Activated CD4-positive, alpha-beta T cell treated with anti-CD3 and anti-CD28 coated beads, Interleukin-2, amount 10 ng/mL, durations not matched to agents 7 days and 5 days (primary cell): ENCODE measurements at regions not wholly inside any gene's neighbourhood (a gene's known extent, or its start where the extent isn't known, plus 50 kb on each side); places are given as distances from the start of the nearest gene placed in this dataset.

ENCODE experiments used
- CTCF ChIA-PET: fragments of 350-600 bp; sonication (Branson Sonifier 250); formaldehyde crosslinking; loops from one replicate; lab custom pipeline; 2021; ENCODE audit warnings: antibody characterized with exemption; lab: Charles Lee
- POLR2A ChIA-PET: fragments of 350-600 bp; sonication (Branson Sonifier 250); formaldehyde crosslinking; loops from one replicate; lab custom pipeline; 2021; ENCODE audit warnings: antibody characterized with exemption; lab: Charles Lee
- DNase-seq: peaks from one replicate; pipeline ENCODE4 v3.0.0-alpha.2; 2020
- H3K27ac Mint-ChIP-seq: one replicate; pipeline ENCODE4 v1.8.0; 2021; ENCODE audit warnings: mild to moderate bottlenecking, moderate library complexity, mixed read lengths
- H3K27me3 Mint-ChIP-seq: one replicate; pipeline ENCODE4 v1.8.0; 2021; ENCODE audit warnings: mixed read lengths
- H3K36me3 Mint-ChIP-seq: one replicate; pipeline ENCODE4 v1.8.0; 2021; ENCODE audit warnings: low read depth, mixed read lengths
- H3K4me1 Mint-ChIP-seq: one replicate; pipeline ENCODE4 v1.8.0; 2021; ENCODE audit warnings: mixed read lengths
- H3K4me3 Mint-ChIP-seq: one replicate; pipeline ENCODE4 v1.8.0; 2021; ENCODE audit warnings: mild to moderate bottlenecking, moderate library complexity, mixed read lengths
- H3K9me3 Mint-ChIP-seq: one replicate; pipeline ENCODE4 v1.8.0; 2021; ENCODE audit warnings: mixed read lengths

DNA sequence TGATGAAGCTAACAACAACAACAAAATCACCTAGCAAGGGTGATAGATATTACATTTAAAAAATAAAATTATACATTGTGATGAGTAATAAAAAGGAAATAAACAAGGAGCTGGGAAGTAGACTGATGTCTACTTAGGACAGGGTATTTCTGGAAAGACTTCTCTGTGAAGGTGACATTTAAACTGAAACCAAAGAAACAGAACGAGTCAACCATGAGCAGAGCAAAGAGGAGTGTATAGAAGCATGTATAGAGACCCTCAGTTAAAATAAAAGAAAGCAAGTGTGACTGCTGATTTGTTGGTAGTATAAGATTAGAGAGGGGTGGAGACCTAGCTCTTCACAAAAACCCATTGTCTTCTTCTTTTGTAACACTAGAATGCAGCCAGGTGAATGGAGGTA lies 53.0 kb upstream of the TDRD3 start:
- no peaks in the 10 kb centered on the region for H3K4me1 Mint-ChIP-seq
- ChIA-PET CTCF (interaction anchor here (0.5 to 1.3 kb wide), 2 partner anchors 8 to 59 kb away, joined by 3 to 5 read pairs; no protein-coding TSS in a partner anchor), POLR2A (no interaction called here)
- DNase-seq: no peak
- no peaks in the 10 kb centered on the region for H3K9me3 Mint-ChIP-seq
- H3K27ac Mint-ChIP-seq: no peak overlapping the region
- H3K36me3 Mint-ChIP-seq: no peaks in the 10 kb centered on the region
- H3K4me3 Mint-ChIP-seq: no peak overlapping the region
- H3K27me3 Mint-ChIP-seq: peaks cover 17% of the 10 kb centered on the region

DNA sequence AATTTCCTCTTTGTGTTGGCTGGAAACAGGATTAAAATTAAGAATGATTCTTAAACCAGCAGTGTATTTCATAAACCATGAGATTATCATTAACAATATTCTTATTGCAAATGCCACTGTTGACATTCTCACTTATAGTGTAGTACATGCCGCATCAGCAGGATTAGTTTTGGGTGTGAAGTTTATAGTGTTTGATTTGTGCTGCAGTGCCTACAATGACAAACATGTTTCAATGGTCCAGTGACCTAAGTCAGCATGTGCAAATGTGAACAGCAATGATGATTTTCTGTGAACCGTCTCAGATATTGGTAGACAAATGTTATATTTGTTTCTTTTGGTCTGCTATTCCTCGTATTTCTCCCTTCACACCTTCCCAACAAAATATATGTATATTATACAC lies 49.8 kb upstream of the TDRD3 start:
- Mint-ChIP-seq H3K36me3 (no peaks in the 10 kb centered on the region), H3K27ac (no peak overlapping the region), H3K4me3 (no peak overlapping the region), H3K9me3 (no peaks in the 10 kb centered on the region), H3K27me3 (peaks cover 14% of the 10 kb centered on the region), H3K4me1 (no peaks in the 10 kb centered on the region)
- no peak for DNase-seq
- CTCF ChIA-PET: interaction anchor here (0.6 kb wide), 1 partner anchor 22 kb away, joined by 3 read pairs; no protein-coding TSS in a partner anchor
- POLR2A ChIA-PET: no interaction called here
